NCI-H1436 (cell line): ENCODE measurements at regions not wholly inside any gene's neighbourhood (a gene's known extent, or its start where the extent isn't known, plus 50 kb on each side); places are given as distances from the start of the nearest gene placed in this dataset.
"Not testable (repeated sequence)": the region's sequence is repeated elsewhere in the genome, so short reads cannot be mapped to it uniquely, and the experiment has no call there.

Experiments used
- DNase-seq: peaks from one replicate; lab custom pipeline; 2025; lab: John Stamatoyannopoulos, UW

DNA sequence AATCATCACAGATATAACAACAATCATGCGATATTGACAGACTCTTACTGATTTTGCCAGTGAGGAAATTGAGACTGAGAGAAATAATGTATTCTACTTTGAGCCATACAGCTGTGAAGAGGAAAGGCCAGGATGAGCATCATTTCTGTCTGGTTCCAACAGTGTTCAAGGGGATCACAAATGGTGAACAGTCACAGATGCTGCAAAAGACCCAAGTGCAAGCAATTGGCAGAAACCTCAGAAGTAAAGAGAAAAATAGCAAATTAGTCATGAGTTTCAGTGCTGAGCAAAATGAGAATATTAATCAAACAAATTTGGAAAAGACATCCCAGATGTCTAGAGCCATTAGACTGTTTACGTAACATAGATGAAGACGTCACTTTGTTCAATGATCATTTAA lies 114.1 kb downstream of the RAB38 start:
- no peak for DNase-seq

GRCh38 chr11:88059326-88059725 lies 115.9 kb downstream of the RAB38 start:
- DNase-seq: no peak

DNA sequence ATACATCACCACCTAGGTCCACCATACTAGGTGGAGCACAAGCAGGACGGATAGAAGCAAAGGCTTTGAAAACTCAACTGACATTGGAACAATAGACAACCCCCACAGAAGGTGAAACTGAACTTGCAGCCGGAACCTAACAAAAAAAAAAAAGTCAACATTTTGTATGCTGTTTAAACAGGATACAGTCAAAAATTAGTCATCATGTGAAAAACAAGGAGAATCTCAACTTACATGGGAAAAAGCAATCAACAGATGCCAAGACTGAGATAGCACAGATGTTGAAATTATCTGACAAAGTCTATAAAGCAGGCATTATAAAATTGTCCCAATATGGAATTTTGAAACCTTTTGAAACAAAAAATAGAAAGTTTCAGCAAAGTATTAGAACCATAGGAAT lies 123.8 kb downstream of the RAB38 start:
- DNase-seq: no peak

DNA sequence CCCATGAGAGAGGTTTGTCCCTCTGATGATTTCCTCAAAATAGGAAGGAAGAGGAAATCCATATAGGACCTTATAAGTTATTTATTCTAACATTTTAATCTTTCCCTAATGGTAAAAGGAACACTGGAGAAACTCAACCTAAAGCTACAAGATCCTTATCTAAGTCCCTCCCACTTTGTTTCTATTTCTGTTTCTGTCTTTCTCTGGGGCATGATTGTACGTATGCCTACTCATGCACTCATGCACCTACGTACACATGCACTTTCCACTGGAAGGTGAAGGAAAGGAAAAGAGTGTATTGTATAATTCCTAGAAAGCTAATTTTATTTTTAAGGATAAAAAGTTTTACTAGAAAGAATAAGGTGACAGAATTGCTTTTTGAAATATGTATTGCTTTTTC lies 125.0 kb downstream of the RAB38 start:
- DNase-seq: no peak

- not testable (repeated sequence) for DNase-seq
Observed at GRCh38 chr11:88045288-88045687, 130.0 kb downstream of the RAB38 start.

- DNase-seq: not testable (repeated sequence)
Observed at GRCh38 chr11:88044658-88045057, 130.6 kb downstream of the RAB38 start.

- DNase-seq: no peak
Observed at GRCh38 chr11:88043149-88043548, 132.1 kb downstream of the RAB38 start.

- DNase-seq: no peak
Observed at GRCh38 chr11:88042647-88043046, 132.6 kb downstream of the RAB38 start.

GRCh38 chr11:88042238-88042637 lies 133.0 kb downstream of the RAB38 start:
- peak; percentile 43 for DNase-seq

DNA sequence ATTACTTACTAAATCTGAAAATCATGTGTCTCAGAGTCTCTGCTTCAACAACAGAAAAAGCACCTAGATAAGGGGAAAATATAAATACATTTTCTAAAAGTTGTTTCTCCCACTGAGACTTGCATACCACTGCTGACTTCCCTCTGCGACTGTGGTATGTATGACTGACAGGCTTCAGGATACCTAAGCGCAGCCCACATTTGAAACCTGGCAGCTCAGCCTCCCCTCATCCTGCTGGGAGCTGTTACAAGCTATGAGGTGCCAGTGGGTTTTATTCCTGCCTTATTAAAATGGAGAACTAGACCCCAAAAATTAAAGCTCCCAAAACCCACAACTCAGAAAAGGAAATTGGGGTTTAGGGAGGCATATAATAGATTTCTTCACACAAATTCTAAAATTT lies 133.6 kb downstream of the RAB38 start:
- DNase-seq: no peak

DNA sequence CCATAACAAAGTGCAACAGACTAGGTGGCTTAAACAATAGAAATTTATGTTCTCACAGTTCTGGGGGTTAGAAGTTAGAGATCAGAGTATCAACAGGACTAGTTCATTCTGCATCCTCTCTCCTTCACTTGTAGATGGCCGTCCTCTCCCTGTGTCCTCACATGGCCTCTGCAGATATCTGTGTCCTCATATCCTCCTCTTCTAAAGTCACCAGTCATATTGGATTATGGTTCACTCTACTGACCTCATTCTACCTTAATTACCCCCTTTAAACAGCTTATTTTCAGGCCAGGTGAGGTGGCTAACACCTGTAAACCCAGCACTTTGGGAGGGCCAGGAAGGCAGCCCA lies 135.1 kb downstream of the RAB38 start:
- DNase-seq: no peak

- DNase-seq: peak; percentile 67
Observed at GRCh38 chr11:88039476-88040147, 135.6 kb downstream of the RAB38 start.

DNA sequence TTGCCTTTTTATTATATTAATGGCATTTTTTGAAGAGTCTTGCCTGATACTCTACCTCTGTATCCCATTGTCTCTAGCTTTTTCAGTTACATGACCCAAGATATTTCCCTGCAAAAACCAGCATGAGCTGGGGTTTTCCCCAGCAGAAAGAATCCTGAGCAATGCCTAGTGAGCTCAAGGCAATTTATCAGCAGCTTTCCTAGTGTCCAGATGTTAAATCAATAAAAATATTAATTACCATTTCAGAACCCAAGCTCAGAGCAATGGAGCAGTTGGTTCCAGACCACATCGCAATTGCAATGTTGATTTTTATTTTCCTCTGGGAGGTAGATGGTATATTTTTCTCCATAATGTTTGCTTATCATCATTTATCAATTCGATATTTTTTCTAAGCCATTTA lies 137.2 kb downstream of the RAB38 start:
- no peak for DNase-seq

- no peak for DNase-seq
Observed at GRCh38 chr11:88036701-88037100, 138.5 kb downstream of the RAB38 start.

DNA sequence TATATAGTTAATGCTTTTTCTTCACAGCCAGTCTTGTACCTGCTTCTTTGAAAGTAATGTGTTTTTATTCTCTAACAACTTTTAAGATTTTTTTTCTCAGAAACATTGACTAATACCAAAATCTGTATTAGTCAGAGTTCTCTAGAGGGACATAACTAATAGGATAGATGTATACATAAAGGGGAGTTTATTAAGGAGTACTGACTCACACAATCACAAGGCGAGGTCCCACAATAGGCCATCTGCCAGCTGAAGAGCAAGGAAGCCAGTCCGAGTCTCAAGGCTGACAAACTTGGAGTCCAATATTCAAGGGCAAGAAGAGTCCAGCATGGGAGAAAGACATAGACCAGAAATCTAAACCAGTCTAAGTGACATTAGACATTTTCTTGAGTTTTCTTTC lies 140.0 kb downstream of the RAB38 start:
- DNase-seq: no peak

GRCh38 chr11:88017666-88018065 lies 157.6 kb downstream of the RAB38 start:
- no peak for DNase-seq

GRCh38 chr11:88016392-88017170 lies 158.7 kb downstream of the RAB38 start:
- peak; percentile 73 for DNase-seq

- DNase-seq: no peak
Observed at GRCh38 chr11:88015170-88015569, 160.1 kb downstream of the RAB38 start.

DNA sequence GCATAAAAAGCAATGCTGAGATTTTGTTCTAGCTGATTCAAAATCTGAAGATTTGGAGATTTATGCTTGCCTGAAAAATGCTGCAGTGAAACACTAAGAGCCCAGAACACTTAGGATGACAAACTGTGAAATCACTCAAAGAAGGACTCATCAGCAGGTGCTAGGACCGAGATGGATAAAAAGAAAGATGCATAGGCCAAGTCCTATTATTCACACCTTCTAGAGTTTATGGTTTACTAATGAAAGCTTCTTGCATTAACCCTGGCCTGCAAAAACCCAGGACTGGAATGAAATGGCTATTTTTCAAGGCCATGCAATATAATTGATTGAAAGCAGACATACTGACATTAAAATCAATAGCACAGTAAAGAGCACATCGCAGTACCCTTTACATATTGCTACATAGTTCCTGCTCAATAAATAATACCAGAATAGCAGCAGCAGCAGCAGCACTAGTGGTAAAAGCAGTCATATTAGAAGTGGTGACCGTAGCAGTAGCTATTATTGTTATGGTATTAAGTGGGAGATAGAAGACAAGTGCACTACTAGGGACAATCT lies 161.7 kb downstream of the RAB38 start:
- DNase-seq: no peak

DNA sequence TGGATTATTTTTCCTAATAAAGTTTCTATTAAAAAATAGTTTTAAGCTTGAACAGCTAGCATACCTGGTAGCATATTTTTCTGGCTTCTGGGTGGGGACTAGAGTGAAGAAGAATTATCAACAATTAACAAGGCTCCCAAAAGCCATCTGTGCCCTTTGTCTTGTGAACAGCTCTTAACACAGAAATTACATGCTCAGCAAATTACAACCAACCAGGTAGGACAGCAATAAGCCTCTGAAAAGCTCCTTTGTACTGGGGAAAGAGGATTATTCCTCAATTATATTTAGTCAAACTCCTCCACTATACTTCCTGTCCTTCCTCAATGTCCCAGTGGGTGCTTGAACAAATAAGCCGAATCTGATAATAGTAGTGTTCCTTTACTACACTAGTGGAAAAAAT lies 162.8 kb downstream of the RAB38 start:
- DNase-seq: peak; percentile 47

DNA sequence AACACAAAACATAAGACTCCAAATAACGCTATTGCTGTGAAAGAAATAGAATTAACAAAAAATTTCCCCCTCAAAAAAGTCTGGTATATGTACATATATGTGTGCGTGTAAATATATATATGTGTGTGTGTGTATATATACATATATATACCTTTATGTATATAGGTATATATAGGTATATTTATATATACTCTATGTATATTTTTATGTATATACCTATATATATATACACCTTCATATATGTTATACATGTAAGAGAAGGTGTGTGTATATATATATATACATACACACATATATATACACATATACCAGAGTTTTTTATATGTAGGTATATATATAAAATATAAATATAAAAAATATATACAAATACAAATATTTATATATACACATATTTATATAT lies 199.2 kb downstream of the RAB38 start:
- DNase-seq: no peak

DNA sequence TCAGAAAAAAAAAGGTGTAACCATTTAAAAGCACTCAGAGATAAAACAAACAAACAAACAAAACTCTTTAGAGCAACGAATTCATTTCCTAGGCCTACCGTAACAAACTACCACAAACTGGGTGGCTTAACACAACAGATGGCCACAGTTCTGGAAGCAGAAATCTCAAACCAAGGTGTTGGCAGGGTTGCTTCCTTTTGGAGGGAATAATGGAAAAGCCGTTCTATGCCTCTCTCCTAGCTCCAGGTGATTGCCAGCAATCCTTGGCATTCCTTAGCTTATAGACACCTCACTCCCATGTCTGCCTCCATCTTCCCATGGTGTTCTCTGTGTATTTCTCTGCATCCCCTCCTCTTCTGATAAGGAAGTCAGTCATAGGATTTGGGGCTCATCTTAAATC lies 200.4 kb downstream of the RAB38 start:
- DNase-seq: no peak

DNA sequence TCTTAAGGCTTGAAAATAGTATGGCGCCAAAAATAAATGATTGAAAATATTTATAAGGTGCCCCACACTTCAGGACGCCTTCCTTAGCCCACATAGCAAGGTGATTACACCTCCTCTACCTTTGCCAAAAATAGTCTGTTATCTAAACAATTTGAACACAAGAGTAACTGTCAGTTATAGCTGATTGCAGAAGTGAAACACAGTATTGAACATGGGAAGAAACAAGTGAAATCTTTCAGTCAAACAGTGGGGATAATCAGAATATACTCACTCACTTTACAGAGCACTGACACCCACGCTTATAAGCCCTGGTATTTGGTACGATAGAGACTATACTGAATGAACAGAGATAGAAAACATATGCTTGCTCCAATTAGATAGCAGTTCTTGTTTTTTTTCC lies 203.1 kb downstream of the RAB38 start:
- no peak for DNase-seq

DNA sequence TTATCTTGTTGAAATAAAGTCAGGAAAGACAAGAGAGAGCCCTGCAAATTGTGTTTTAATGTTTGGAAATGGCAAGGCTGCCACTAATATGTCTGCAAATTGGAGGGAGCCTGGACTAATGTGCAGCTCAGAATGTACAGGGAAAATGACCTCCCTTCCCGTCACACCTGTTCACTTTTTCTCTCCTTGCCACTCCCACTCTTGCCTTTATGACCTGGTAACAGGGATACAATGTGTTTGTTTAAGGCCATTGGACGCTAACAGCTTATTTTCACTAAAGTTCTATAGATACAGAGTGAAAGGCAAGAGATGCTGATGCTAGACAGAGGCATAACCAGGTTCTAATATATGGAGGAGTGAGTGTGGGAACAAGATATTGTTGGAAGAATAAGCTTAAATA lies 203.9 kb downstream of the RAB38 start:
- DNase-seq: no peak
